ENCODE measurements at regions not wholly inside any gene's neighbourhood (a gene's known extent, or its start where the extent isn't known, plus 50 kb on each side); places are given as distances from the start of the nearest gene placed in this dataset.

DNA sequence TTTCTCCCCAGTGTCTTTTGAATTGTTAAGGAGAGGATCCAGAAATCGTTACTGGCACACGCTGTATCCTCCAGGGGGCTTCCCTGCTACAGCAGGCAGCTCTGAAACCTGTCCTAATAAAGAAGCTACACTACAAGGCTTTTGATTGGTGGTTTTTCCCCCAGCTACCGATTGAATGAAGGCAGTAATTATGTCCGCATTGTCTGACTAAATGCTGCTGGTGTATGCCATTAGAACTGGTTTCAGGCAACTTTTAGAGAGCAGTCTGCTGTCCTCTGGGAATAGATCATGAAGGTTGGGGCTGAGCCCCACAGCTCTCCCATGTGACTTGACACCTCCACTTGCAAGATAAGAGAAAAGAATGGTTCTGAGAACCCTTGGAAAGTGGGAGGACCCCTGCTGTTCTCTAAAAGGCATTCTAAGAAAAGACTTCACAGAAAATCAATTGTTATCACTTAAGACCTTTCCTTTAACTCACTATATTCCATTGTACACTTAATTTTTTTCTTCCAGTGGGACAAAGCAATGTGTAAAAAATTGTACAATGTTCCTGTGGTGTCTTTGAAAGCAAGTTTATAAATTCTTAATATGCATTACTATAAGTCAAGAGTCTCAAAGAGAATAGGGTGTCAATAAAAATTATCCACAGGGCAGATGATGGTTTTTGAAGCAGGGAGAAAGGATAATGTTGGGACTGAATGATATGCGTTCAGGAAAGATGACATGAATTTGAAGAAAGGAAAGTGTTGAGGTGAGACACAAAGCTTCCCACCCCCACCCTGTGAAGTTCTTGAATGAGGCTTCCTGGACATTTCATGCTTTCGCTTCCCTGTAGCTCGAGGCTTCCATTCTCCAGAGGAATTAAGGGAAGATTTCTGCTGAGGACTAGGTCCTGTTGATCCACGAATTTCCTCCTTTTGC is 53.0 kb upstream of the DAZL start:
- TF ChIP-seq, protein P1, sequence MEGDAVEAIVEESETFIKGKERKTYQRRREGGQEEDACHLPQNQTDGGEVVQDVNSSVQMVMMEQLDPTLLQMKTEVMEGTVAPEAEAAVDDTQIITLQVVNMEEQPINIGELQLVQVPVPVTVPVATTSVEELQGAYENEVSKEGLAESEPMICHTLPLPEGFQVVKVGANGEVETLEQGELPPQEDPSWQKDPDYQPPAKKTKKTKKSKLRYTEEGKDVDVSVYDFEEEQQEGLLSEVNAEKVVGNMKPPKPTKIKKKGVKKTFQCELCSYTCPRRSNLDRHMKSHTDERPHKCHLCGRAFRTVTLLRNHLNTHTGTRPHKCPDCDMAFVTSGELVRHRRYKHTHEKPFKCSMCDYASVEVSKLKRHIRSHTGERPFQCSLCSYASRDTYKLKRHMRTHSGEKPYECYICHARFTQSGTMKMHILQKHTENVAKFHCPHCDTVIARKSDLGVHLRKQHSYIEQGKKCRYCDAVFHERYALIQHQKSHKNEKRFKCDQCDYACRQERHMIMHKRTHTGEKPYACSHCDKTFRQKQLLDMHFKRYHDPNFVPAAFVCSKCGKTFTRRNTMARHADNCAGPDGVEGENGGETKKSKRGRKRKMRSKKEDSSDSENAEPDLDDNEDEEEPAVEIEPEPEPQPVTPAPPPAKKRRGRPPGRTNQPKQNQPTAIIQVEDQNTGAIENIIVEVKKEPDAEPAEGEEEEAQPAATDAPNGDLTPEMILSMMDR (conservative IDR thresholded peaks at IDR 0.05; ENCODE audit: low read depth, low read length): no peak
- TF ChIP-seq POLR2A (IDR thresholded peaks at IDR 0.05; ENCODE audit: low read depth, low read length) (no peak), MAFK (IDR thresholded peaks at IDR 0.05; ENCODE audit: low read depth, low read length) (no peak), FOS (IDR thresholded peaks at IDR 0.05; ENCODE audit: low read depth, low read length) (no peak), SMC3 (IDR thresholded peaks at IDR 0.05; ENCODE audit: low read depth, low read length) (no peak)

Data from IMR-90 (cell line).